GM13977 (cell line): ENCODE measurements at regions not wholly inside any gene's neighbourhood (a gene's known extent, or its start where the extent isn't known, plus 50 kb on each side); places are given as distances from the start of the nearest gene placed in this dataset.

ENCODE experiments used
- DNase-seq: peaks from one replicate; pipeline ENCODE4 v3.0.0; 2012; ENCODE audit warnings: low spot score
- in situ Hi-C: fragments of 300-500 bp; cut with MboI; formaldehyde crosslinking; loops from one replicate; pipeline ENCODE4 v1.12.0; 2022; ENCODE audit warnings: low sequenced_read_pairs, low pct_unique_long_range_greater_than_20kb, mixed read lengths, inconsistent platforms; ENCODE audit not compliant: unreplicated experiment
- TF ChIP-seq, protein P1 (sequence below): IDR thresholded peaks from 2 replicates; pipeline ENCODE4 v1.5.1; 2012; ENCODE audit warnings: mild to moderate bottlenecking, control low read depth; ENCODE audit not compliant: insufficient read depth; ENCODE audit errors: extremely low read depth, missing control alignments

GRCh38 chr10:83612050-83612449 is 527.3 kb upstream of the GHITM start:
- in situ Hi-C loops: no loop called here
- TF ChIP-seq, protein P1, sequence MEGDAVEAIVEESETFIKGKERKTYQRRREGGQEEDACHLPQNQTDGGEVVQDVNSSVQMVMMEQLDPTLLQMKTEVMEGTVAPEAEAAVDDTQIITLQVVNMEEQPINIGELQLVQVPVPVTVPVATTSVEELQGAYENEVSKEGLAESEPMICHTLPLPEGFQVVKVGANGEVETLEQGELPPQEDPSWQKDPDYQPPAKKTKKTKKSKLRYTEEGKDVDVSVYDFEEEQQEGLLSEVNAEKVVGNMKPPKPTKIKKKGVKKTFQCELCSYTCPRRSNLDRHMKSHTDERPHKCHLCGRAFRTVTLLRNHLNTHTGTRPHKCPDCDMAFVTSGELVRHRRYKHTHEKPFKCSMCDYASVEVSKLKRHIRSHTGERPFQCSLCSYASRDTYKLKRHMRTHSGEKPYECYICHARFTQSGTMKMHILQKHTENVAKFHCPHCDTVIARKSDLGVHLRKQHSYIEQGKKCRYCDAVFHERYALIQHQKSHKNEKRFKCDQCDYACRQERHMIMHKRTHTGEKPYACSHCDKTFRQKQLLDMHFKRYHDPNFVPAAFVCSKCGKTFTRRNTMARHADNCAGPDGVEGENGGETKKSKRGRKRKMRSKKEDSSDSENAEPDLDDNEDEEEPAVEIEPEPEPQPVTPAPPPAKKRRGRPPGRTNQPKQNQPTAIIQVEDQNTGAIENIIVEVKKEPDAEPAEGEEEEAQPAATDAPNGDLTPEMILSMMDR: no peak
- DNase-seq: no peak

DNA sequence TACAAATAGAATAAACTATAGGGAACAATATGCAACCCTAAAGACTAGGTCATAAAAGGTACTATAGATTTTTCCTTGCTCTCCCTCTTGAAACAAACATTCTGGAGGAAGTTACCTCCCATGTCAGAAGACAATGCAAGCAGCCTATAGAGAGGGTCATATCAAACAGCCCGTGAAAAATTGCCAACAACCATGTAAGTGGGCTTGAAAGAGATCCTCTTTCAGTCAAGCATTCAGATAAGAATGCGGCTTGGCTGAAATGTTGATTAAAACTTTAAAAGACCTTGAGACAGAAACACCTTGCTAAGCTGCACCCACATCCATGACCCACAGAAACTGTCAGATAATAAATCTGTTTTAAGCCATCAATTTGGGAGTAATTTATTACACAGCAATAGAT is 526.6 kb upstream of the GHITM start:
- TF ChIP-seq, protein P1: no peak
- DNase-seq: no peak
- in situ Hi-C loops: no loop called here

- in situ Hi-C loops: no loop called here
- TF ChIP-seq, protein P1: no peak
- no peak for DNase-seq
These were observed 522.1 kb upstream of the GHITM start for GRCh38 chr10:83617172-83617571.

DNA sequence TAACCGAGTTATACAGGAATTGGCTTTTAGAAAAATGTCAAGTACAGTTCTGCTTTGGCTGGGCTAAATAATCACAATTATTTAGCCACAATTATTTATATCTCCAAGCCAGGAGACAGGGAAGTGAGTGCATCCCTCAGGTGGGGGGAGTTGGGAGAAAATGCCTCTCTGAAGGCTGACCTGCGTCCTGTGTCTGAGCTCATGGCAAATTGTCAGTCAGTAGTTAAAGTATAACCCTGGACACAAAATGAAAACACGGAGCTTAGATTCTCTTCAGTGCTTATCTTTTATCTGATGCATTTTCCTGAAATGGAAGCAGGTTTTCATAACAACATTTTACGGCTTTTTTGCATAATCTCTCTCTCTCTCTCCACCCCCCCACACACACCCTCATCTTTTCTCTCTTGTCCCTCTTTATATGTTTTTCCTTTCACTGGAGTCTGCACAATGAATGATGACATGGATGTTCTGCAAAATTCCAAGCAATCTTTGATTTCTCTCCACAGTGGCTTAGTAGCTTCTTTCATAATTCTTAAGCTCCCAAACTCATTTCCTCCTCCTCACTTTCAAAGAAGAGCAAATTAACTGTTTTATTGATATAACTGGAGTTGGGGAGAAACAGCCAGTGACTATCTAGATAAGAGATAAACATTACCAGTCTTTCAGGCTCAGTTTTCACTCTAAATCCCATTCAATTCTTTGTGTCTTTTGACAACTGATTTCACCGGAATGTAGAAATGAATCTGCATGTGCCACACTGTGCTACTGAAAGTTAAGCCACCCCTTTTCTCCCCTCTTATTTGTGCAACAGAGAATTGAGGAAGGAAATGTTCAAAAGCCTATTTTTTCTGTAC is 521.4 kb upstream of the GHITM start:
- DNase-seq: no peak
- TF ChIP-seq, protein P1: no peak
- in situ Hi-C loops: no loop called here

DNA sequence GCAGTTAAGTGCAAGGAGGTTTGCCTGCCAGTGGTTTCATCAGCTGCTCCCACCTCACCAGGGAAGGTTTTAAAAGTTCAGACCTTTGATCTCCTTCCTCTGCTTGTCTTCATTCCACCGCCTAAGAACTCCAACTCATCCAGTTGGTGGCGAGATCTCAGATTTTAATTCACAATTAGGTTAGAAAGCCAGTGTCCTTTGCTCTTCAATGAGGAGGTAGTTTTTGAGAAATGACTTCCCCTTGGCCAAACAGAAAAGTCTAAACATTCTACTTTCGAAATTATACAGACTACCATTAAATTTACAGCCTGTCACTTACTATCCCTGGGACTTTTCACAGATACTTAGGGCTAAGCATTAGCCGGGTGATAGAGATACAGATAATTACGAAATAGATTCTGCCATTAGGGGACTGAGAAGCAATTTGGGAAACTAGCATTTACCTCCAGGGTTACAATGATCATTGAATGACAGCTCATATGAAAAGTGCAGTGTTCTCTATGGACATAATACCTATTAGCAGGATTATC is 513.4 kb upstream of the GHITM start:
- no peak for DNase-seq

DNA sequence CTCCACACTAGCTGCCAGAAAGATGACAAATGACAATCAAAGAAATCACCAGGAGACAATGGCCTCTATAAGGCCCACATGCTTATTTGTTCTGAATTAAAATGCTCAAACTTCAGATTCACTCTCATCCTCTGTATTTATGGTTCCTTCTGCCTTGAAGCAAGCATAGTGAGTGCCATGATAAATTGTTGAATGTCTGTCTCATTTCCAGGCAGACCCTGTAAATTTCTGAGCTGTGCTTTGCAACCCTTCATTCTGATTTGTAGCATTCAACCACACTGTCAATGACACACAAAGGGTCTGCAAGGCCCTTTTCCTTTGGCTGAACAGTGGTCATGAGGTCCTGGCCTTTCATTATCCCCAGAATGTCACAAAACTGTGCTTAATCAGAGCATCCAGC is 506.6 kb upstream of the GHITM start:
- DNase-seq: no peak
- TF ChIP-seq, protein P1: no peak
- in situ Hi-C loops: no loop called here

More for the DNA sequence above, 513.4 kb upstream of the GHITM start:
- TF ChIP-seq, protein P1: no peak
- in situ Hi-C loops: no loop called here
